Activated naive CD8-positive, alpha-beta T cell treated with anti-CD3 and anti-CD28 coated beads, Interleukin-2, amount 50 U/mL, for 24 hours (primary cell): ENCODE measurements at regions not wholly inside any gene's neighbourhood (a gene's known extent, or its start where the extent isn't known, plus 50 kb on each side); places are given as distances from the start of the nearest gene placed in this dataset.

Experiments used
- ATAC-seq: fragments of 150-1000 bp; cut with Tn5 transposase; one replicate; pipeline ENCODE4 v1.10.0; 2021
- DNase-seq: peaks from one replicate; pipeline ENCODE4 v3.0.0; 2021
- H3K27ac Mint-ChIP-seq: one replicate; pipeline ENCODE4 v1.8.0; 2021; ENCODE audit warnings: mild to moderate bottlenecking, mixed read lengths
- H3K27me3 Mint-ChIP-seq: one replicate; pipeline ENCODE4 v1.8.0; 2021; ENCODE audit warnings: mixed read lengths
- H3K36me3 Mint-ChIP-seq: one replicate; pipeline ENCODE4 v1.8.0; 2021; ENCODE audit warnings: low read depth, mixed read lengths
- H3K4me1 Mint-ChIP-seq: one replicate; pipeline ENCODE4 v1.8.0; 2021; ENCODE audit warnings: mixed read lengths
- H3K4me3 Mint-ChIP-seq: one replicate; pipeline ENCODE4 v1.8.0; 2021; ENCODE audit warnings: mild to moderate bottlenecking, moderate library complexity, mixed read lengths
- H3K9me3 Mint-ChIP-seq: one replicate; pipeline ENCODE4 v1.8.0; 2021; ENCODE audit warnings: mixed read lengths

- Mint-ChIP-seq H3K4me3 (no peak overlapping the region), H3K9me3 (no peaks in the 10 kb centered on the region), H3K36me3 (no peaks in the 10 kb centered on the region)
Observed at GRCh38 chr5:68424799-68425537, 209.4 kb downstream of the PIK3R1 start.

DNA sequence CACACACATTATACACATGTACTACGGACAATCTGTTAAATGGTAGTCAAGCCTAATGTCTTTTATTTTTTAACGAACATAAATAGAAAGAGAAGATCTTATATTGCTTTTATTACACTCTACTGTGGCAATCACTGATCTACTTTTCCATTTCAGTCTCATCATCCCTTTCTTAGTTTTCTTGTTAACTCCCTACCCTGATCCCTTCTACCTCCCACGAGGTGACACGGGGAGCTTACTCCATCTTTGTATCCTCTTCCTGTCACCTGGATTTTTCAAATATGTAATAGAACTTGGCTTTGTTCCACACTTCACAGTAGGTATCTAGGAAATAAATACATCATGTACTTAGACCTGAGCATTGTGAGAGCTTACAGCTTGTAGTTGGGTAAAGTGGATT lies 211.0 kb downstream of the PIK3R1 start:
- peaks cover 4% of the 10 kb centered on the region for H3K27me3 Mint-ChIP-seq
- H3K9me3 Mint-ChIP-seq = no peaks in the 10 kb centered on the region
- no peaks in the 10 kb centered on the region for H3K36me3 Mint-ChIP-seq
- DNase-seq (no peak), ATAC-seq (no peak)
- no peak overlapping the region for H3K4me3 Mint-ChIP-seq
- peaks cover 65% of the 10 kb centered on the region for H3K4me1 Mint-ChIP-seq
- no peak overlapping the region for H3K27ac Mint-ChIP-seq

More at GRCh38 chr5:68424799-68425537, 209.4 kb downstream of the PIK3R1 start:
- H3K4me1 Mint-ChIP-seq = peaks cover 50% of the 10 kb centered on the region
- ATAC-seq = peak; percentile 75
- H3K27ac Mint-ChIP-seq = peak overlapping the region; percentile 35
- H3K27me3 Mint-ChIP-seq = peaks cover 4% of the 10 kb centered on the region
- DNase-seq = no peak

DNA sequence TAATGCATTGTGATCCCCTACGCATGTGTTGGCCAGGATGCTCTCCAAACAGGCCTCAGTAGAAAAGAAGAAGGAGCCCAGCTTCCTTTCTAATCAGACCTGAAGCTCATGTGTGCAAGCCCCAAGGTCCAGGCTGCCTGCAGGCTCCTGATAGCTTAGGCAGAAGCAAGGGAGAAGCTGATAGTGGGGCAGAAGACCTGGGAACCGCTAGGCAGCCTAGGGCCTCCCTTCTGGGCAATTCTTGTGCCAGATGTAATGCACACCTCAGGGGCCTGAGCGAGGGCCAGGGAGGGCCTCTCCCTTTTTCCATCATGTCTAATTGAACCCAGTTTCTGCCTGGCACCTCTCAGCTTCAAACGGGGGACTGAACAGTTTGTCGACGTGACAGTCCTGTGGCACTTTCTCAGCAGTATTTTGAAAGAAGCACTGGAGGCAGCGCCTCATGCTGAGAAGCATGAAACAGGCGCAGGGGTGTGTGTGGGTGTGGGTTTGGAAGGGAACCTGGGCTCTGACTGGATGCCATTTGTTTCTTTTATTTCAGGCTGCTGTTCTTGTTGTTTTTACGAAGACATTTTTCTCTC lies 212.8 kb downstream of the PIK3R1 start:
- Mint-ChIP-seq H3K36me3 (no peaks in the 10 kb centered on the region), H3K27me3 (peaks cover 4% of the 10 kb centered on the region), H3K9me3 (no peaks in the 10 kb centered on the region), H3K4me3 (no peak overlapping the region), H3K4me1 (peaks cover 66% of the 10 kb centered on the region), H3K27ac (no peak overlapping the region)
- DNase-seq = no peak
- no peak for ATAC-seq

DNA sequence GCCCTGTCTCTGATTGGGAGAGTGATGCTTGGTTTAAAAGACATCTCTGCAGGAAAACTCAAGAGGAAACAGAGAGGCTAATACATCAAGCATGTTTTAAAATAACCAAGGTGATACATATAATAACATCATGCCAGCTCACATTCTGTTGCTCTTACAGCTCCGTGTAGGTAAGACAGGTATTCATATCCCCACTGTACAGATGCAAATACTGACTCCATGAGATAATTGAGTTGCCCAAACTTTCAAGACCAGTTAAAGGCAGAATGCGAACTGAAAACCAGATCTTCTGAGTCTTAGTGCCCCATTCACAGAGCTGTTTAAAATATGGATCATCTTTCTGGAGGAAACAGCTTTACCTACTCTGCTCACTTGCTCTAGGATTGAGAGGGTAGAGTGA lies 214.0 kb downstream of the PIK3R1 start:
- no peak for ATAC-seq
- H3K4me3 Mint-ChIP-seq = no peak overlapping the region
- H3K9me3 Mint-ChIP-seq = peaks cover 4% of the 10 kb centered on the region
- no peak overlapping the region for H3K27ac Mint-ChIP-seq
- peaks cover 66% of the 10 kb centered on the region for H3K4me1 Mint-ChIP-seq
- H3K36me3 Mint-ChIP-seq = peaks cover 2% of the 10 kb centered on the region
- peaks cover 4% of the 10 kb centered on the region for H3K27me3 Mint-ChIP-seq
- no peak for DNase-seq

DNA sequence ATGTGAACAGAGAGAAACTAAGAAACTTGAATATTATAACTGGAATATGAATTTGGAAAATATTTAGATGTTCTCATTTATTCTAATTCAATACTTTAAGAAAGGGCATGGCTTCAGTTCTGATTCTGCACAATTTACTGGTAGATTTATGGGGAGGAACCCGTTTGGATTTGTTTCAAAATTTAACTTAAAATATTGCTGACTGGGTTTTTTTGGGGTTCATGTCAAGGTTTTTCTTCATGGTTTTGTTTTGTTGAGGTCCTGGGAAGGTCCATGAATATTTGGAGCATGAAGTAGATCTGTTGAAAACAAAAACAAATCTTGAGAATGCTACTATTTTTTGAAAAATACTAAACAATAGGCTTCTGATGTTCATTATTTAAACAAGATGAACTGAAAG lies 214.7 kb downstream of the PIK3R1 start:
- peaks cover 4% of the 10 kb centered on the region for H3K27me3 Mint-ChIP-seq
- H3K36me3 Mint-ChIP-seq = peaks cover 2% of the 10 kb centered on the region
- H3K27ac Mint-ChIP-seq = no peak overlapping the region
- DNase-seq (no peak), ATAC-seq (no peak)
- peaks cover 66% of the 10 kb centered on the region for H3K4me1 Mint-ChIP-seq
- no peak overlapping the region for H3K4me3 Mint-ChIP-seq
- peaks cover 4% of the 10 kb centered on the region for H3K9me3 Mint-ChIP-seq

DNA sequence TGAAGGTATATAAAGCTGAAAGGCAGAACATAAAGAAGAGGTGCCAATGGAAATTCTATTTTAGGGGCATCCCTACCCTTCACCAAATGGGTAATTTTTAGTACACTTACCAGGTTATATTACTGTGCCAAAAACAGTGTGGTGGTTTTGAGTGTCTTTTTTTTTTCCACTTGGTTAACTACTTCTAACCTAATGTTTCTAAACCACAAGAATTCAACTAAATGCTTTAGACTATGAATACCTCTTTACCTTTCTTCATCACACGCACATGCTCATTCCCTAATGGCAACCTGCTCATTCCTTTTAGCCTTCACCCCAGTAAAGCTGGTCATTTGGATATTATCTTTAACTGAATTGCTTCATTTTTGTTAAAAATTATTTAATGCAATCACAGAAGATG lies 215.6 kb downstream of the PIK3R1 start:
- H3K4me1 Mint-ChIP-seq = peaks cover 67% of the 10 kb centered on the region
- peaks cover 4% of the 10 kb centered on the region for H3K27me3 Mint-ChIP-seq
- peak overlapping the region; percentile 24 for H3K4me3 Mint-ChIP-seq
- DNase-seq = no peak
- peak overlapping the region; percentile 74 for H3K27ac Mint-ChIP-seq
- ATAC-seq = peak; percentile 1
- H3K36me3 Mint-ChIP-seq = peaks cover 2% of the 10 kb centered on the region
- peaks cover 4% of the 10 kb centered on the region for H3K9me3 Mint-ChIP-seq

DNA sequence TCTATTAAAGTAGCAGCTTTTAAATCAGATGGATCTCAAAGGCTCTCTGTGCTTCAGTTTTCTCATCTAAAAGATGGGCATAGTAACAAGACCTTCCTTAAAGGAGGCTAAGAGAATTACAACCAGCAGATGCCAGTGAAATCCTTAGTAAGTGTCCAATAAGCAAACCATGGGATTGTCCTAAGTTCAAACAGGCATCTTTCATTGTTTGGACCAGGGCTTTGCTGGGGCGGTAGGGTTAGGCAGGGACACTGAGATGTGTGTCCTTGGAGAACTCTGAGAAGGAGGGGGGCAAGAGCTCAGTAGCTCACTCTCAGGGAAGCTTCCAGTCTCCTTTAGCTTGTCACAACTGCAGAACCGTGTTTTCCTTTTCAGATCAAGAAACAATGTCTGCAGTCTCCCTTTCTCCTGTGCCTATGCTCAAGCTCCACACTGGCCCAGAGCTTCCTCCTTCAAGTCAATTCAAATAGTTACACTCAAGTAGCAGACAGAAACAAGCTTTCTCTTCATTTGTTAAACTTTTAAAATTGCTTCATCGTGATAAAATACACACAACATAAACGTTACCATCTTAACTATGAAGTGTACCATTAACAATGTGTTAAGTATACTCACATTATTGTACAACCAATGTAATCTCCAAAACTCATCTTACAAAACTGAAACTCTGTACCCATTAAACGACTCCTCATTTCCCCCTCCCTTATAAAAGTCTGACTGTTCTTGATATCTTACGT lies 216.2 kb downstream of the PIK3R1 start:
- Mint-ChIP-seq H3K36me3 (peaks cover 2% of the 10 kb centered on the region), H3K4me1 (peaks cover 61% of the 10 kb centered on the region), H3K27me3 (peaks cover 4% of the 10 kb centered on the region), H3K27ac (peak overlapping the region; percentile 74), H3K9me3 (peaks cover 4% of the 10 kb centered on the region), H3K4me3 (no peak overlapping the region)
- DNase-seq = no peak
- no peak for ATAC-seq

GRCh38 chr5:68432682-68433081 lies 217.1 kb downstream of the PIK3R1 start:
- Mint-ChIP-seq H3K4me1 (peaks cover 61% of the 10 kb centered on the region), H3K9me3 (peaks cover 4% of the 10 kb centered on the region), H3K36me3 (peaks cover 2% of the 10 kb centered on the region), H3K27ac (peak overlapping the region; percentile 80), H3K4me3 (no peak overlapping the region), H3K27me3 (peaks cover 4% of the 10 kb centered on the region)
- DNase-seq = no peak
- no peak for ATAC-seq

DNA sequence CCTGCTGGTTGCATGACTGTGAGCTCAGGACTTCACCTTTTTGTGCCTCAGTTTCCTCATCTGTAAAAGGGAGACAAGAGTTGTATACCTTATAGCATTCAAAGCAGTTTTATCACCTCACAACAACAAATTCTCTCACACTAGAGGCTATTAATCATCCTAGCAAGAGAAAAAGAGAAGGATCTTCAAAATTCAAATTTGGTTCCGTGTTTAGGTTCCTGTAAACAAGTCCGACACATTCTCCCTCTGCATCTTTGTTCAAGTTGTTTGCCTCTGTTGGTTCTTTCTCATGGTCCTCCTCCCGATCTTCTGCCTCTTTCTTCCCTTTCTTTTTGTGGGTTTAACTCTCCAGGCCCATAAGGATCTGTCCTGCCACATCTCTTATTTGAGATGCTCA lies 218.0 kb downstream of the PIK3R1 start:
- ATAC-seq (no peak), DNase-seq (no peak)
- peaks cover 8% of the 10 kb centered on the region for H3K27me3 Mint-ChIP-seq
- peaks cover 61% of the 10 kb centered on the region for H3K4me1 Mint-ChIP-seq
- H3K27ac Mint-ChIP-seq = peak overlapping the region; percentile 80
- peaks cover 2% of the 10 kb centered on the region for H3K36me3 Mint-ChIP-seq
- H3K4me3 Mint-ChIP-seq = peak overlapping the region; percentile 36
- H3K9me3 Mint-ChIP-seq = peaks cover 4% of the 10 kb centered on the region

GRCh38 chr5:68433923-68434879 lies 218.6 kb downstream of the PIK3R1 start:
- peaks cover 61% of the 10 kb centered on the region for H3K4me1 Mint-ChIP-seq
- H3K27me3 Mint-ChIP-seq = peaks cover 12% of the 10 kb centered on the region
- H3K9me3 Mint-ChIP-seq = peaks cover 4% of the 10 kb centered on the region
- DNase-seq = peak; percentile 93
- peak overlapping the region; percentile 36 for H3K4me3 Mint-ChIP-seq
- peak; percentile 97 for ATAC-seq
- H3K36me3 Mint-ChIP-seq = peaks cover 2% of the 10 kb centered on the region
- H3K27ac Mint-ChIP-seq = peak overlapping the region; percentile 80

DNA sequence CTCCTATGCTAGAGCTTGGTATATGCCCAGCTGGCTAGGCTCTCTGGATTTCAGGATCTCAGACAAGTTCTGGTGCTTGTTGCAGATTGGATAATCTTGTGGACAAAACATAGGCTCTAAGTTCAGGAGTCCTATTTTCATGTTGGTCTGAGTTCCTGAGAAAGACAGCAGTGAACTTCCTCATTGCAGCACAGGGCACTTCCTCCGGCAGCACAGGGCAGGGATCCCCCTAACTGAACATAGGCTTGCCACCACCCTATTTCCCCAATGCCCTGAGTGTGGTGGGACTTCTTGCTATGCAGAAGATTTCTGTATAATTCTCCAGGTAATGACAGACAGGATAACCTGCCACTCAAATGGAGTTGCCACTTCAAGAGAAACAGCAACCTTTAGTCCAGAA lies 220.1 kb downstream of the PIK3R1 start:
- peak overlapping the region; percentile 80 for H3K27ac Mint-ChIP-seq
- DNase-seq = no peak
- ATAC-seq = no peak
- peaks cover 2% of the 10 kb centered on the region for H3K36me3 Mint-ChIP-seq
- H3K27me3 Mint-ChIP-seq = peaks cover 8% of the 10 kb centered on the region
- no peak overlapping the region for H3K4me3 Mint-ChIP-seq
- peaks cover 4% of the 10 kb centered on the region for H3K9me3 Mint-ChIP-seq
- H3K4me1 Mint-ChIP-seq = peaks cover 57% of the 10 kb centered on the region

DNA sequence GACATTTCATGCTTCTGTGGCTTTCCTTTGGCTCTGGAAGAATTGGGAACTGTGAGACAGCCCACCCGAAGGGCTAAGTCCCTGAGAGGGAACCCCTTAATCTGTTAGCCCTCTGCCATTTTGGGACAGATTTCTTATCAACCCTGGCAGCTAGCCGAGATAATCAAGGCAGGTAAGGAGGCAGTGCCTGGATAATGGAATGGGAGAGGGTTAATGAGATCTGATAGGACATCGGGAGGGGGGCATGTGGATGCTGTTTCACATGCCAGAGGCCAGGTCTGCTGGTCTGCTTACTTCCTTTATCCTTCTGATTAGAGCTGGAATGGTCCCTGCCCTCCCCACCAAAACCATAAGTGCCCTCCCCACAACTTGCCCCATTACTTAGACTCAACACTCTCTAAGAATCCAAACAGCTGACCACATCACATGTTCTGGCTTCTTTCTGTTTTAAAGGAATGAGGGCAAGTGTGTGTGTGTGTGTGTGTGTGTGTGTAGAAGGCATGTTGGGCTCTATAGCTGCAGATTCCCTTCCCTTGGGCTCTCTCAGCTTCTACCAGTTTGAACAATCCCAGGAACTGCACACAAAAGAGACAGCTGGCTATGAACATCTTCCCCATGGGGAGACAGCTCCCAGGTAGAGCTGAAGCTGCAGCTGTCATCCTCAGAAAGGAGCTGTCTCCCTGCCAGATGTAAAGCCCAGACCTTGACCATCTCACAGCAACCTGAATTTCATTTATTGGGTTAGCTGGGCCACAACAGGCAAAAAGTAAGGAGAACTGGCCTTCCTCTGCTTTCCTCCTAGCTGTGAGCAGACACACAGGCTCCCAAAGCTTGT lies 221.3 kb downstream of the PIK3R1 start:
- Mint-ChIP-seq H3K27ac (no peak overlapping the region), H3K9me3 (peaks cover 4% of the 10 kb centered on the region), H3K27me3 (peaks cover 8% of the 10 kb centered on the region), H3K4me1 (peaks cover 57% of the 10 kb centered on the region), H3K4me3 (no peak overlapping the region), H3K36me3 (peaks cover 2% of the 10 kb centered on the region)
- ATAC-seq (no peak), DNase-seq (no peak)

DNA sequence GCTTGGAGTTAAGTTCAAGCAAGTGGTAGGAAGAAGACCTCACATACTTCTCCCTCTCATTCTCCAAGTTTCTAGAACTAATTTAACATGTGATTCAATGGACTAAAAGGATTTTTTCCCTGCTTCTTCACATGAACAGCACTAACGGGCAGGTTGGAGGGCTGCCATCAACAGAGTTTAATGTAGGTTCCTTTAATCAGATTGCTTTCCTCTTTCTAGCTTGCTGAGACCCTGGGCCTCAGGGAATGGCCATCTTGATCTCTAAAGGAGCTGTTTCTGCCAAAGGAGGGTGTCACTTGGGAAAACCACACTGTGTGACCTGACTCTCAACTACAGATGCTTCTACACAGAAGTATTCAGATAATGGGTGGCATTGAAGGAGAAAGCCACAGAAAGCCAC lies 223.3 kb downstream of the PIK3R1 start:
- no peaks in the 10 kb centered on the region for H3K36me3 Mint-ChIP-seq
- ATAC-seq = no peak
- peaks cover 43% of the 10 kb centered on the region for H3K4me1 Mint-ChIP-seq
- H3K27ac Mint-ChIP-seq = no peak overlapping the region
- peaks cover under 1% of the 10 kb centered on the region for H3K9me3 Mint-ChIP-seq
- no peak overlapping the region for H3K4me3 Mint-ChIP-seq
- DNase-seq = no peak
- peaks cover 8% of the 10 kb centered on the region for H3K27me3 Mint-ChIP-seq
